GM18951 (cell line): ENCODE measurements at regions not wholly inside any gene's neighbourhood (a gene's known extent, or its start where the extent isn't known, plus 50 kb on each side); places are given as distances from the start of the nearest gene placed in this dataset.

Experiments
- POLR2A ChIP-seq: IDR thresholded peaks from 4 replicates; pipeline ENCODE4 v1.6.1; 2011; ENCODE audit warnings: mild to moderate bottlenecking; ENCODE audit not compliant: insufficient read length, insufficient read depth; ENCODE audit errors: extremely low read depth
- in situ Hi-C: fragments of 300-500 bp; cut with MboI; formaldehyde crosslinking; loops from one replicate; pipeline ENCODE4 v1.12.0; 2022; ENCODE audit warnings: low sequenced_read_pairs, mixed read lengths, inconsistent platforms; ENCODE audit not compliant: unreplicated experiment

DNA sequence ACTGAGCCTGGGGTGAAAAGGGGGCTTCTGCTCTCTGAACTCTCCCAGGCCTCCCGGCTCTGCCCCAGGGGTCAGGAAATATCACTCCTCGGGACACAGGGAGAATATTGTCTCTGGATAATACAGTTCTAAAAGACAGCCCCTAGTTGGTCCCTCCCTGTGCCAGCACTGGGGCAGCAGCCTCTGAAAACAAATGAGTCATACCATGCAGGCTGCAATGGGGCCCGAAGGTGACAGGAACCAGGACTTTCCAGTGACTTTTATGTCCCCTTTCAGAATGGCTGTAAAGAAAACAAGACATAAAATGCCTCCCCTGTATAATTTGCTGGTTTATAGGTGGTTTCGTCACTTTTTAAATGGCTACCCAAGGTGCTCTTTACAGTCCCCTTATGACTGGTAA is 360.0 kb downstream of the NPHP4 start:
- TF ChIP-seq POLR2A: no peak
- in situ Hi-C loops: no loop called here

DNA sequence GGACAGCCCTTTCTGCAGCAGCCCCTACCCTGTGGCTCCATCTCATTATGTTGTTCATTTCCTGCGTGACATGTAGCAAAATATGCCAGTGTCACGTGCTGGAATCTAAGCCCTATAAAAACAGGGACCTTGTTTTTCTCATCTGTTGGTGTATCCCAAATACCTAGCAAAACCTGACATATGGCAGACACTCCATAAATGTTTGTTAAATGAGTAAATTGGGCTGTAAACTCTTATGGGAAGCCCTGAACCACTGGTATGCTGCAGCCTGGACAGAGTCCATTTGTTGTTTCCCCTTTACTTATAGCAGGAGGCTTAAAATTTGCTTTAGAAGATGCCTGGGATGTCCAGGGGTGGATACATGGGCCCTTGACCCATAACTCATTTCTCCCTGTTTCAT is 363.8 kb downstream of the NPHP4 start:
- TF ChIP-seq POLR2A: no peak
- in situ Hi-C loops: no loop called here

DNA sequence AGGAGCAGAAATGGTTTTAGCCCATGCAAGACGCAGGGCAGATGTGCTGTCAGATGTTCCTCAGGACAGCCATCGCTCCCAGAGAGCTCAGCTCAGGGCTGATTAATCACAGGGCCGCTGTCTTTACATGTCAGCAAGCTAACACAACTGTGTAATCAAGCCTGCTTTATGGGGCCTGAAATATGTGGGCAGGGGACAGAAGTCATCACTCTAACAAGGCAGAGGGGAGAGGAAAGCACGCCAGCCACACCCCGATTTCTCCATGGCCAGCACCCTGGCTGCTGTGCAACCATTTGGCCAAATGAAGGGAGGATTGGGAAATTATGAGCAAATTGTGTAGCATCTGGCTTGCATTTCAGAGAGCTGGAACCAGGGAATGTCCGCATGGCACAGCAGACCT is 368.8 kb downstream of the NPHP4 start:
- no peak for TF ChIP-seq POLR2A

DNA sequence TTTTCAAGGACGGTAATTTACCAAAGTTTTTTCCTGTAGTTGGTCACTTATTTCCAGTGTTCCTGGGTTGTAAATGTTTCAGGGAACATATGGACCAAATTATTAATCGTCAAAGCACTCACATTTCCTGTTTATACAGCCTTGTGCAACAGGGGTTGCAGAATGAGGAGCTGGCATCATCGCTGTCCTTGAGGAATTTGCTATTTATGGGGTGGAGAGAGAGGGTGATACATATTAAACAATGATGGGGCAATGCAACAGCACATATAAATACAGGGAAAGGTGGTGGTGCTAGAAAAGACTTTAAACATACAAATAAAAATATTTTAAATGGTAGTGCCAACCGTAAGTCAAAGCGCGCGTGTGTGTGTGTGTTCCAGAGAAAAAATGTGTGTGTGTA is 369.8 kb downstream of the NPHP4 start:
- in situ Hi-C loops: no loop called here
- no peak for TF ChIP-seq POLR2A

More for the DNA sequence above, 368.8 kb downstream of the NPHP4 start:
- in situ Hi-C loops: no loop called here

DNA sequence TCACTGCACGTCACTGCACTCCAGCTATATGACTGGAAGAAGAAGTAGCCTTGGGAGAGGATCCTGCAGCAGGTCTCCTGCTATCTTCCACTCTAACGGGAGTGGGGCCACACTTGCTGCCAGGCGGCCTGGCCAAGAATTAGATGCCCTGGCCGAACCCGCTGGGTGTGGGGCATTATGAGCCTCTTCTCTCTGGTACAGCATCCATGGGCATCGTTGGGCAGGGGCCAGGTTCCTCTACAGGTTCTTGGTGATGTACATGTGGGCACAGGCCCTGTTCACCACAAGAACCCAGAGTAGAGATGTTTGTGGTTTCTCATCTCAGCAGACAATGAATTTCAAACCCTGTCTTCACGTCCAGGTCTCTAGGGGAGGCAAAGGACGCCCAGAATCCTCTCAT is 370.5 kb downstream of the NPHP4 start:
- in situ Hi-C loops: no loop called here
- no peak for TF ChIP-seq POLR2A

DNA sequence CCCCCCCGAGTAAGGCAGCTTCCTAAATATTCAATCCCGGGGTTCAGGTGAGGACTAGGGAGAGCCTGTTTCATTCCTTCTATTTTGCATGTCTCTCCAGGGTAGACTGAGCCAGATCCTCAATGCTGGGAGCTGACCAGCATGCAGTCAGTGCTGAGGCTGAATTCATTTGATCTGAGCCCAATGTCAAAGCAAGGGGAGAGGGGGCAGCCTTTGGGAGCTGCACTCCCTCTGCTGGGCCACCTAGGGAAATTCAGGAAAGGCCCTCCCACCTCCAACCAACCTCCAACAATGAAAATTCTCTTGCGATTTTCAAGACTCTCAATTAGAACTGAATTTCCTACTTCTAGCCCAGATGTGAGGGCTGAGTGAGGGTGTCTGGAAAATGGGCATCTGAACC is 371.2 kb downstream of the NPHP4 start:
- in situ Hi-C loops: no loop called here
- TF ChIP-seq POLR2A: no peak

DNA sequence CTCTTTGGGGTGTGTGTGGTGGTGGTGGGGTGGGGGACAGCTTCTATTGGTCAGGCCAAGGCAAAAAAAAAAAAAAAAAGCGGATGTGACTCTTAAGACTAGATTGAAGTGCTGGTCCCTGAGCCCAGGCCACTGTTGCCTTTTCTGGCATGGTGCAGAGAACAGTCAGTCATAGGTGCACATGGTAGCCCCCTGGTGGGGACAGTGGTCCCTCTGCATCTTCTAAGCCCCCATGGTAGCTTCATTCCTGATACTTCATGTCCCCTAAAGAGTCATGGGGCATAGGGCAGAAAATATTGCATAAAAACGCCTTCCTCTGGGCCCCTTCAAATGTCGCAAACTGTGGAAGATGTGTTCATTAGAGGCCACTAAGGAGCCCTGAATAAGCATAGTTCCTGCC is 371.8 kb downstream of the NPHP4 start:
- TF ChIP-seq POLR2A: no peak
- in situ Hi-C loops: no loop called here

DNA sequence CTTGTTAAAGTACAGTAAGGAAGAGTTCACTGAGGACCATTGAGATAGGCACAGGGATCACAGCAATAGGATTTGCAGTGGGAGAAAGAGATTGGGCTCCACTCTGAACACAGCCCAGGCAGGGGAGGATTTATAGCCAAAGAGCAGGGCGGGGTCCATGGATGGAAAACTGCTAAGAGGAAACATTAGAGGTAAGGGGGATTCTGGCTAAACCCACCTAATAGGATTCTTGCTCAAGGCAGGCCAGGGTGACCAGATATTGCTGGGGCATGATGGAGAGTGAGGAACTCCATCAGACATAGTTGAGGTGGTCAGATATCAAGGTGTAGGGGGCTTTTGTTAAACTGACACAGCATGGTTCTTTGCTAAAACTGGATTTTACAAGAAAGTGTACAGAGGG is 372.8 kb downstream of the NPHP4 start:
- in situ Hi-C loops: no loop called here
- TF ChIP-seq POLR2A: no peak

DNA sequence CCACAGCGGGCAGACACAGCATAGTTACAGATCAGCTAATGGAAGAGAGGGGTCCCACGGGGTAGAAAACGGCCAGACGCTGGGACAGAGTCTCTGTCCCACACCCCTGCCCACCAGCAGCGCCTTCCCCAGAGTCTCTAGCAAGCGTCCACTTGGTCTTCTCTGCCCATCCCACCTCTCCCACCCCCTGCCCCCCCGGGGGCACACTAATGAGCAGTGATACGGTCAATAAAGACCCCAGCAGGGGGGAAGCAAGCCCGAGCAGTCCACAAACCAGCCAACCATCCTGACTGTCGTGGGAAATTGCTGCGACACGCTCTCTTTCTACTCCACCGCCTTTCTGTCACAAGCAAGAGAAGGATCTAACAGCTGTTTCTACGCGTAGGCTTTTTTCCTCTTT is 374.7 kb downstream of the NPHP4 start:
- in situ Hi-C loops: no loop called here
- TF ChIP-seq POLR2A: no peak

DNA sequence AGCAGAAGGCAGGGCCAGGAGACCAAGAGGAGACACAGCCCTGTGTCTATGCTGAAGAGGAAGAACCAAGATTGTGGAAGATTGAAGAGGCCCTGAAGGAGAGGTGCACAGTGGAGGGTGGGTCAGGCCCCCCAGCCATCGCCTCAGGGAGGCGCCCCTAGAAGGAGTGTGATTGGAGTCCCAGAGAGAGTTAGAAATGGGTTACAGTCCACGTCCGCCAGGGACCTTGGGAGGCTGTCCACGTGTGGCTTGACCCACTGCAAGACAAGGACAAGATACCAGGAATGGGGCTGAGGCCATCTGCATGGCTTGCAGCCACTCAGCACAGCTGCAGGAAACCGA is 375.1 kb downstream of the NPHP4 start:
- TF ChIP-seq POLR2A: no peak
- in situ Hi-C loops: no loop called here

DNA sequence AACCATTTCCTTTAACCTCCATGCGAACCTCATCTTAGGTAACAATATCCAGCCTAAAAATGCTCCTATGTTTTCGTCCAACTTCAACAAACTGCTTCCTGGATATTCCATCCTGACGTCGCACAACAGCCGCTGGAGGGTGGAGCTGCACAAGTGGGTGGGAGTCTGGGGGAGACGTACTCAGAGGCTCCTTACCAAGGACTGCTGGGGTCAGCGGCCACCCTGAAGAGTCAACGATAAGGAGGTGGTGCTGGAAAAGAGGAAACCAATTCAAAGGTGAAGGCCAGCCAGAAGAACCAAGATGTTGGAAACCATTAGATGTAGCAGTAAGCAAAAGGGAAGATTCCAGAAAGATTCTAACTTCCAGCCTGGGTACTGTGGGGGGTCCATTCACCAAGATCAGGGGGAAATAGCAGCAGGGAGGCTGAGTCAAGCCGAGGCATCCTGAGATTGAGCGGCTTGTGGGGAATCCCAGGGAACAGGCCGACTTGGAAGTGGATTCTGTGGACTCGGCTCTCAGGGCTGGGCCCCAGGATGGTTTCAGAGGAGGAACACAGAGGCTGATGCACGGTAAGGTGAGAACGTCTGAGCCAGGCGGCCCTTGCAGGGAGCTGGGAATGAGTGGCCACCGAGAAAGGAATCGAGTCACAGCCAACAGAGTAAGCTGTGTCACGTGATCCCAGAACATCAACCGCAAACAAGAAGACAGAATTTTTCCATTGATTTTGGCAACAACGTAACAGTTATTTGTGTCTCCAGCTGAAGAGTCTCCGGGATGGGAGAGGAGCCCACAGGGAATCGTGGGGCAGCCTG is 375.7 kb downstream of the NPHP4 start:
- in situ Hi-C loops: no loop called here
- TF ChIP-seq POLR2A: no peak

DNA sequence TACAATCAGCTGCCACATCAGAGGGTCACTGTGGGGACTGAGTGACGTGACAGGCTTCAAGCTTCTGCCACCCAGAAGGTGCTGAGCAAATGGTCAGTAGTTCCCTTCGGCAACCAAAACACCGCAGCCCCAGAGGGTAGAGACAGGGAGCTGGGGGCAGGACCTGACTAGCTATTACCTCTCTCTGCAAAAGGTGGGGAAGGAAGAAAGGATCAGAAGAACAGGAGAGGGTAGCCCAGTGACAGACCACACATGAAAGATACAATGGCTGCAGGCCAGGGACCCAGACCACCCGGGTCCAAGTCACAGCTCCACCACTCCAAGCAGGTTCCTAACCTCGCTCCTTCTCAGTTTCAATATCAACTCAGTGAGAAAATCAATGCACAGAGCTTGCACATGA is 377.1 kb downstream of the NPHP4 start:
- no peak for TF ChIP-seq POLR2A
- in situ Hi-C loops: no loop called here

DNA sequence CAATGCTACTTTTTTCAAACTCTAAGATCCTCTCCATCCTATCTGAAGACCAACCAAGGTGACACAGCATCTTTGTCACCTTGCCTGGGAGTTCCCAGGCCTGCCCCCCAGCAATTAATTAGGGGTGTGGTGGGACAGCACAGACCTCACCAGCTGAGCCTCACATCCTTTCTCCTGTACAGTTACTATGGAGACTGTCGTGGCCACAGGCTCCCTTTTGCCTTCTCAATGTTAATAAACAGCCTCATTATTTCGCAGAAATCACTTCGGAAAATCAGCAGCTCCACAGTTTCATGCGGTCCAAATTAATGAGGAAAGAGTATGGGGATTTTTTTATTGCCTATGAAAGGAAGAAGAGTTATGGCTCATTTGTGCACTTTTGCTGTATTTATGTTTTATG is 378.3 kb downstream of the NPHP4 start:
- no peak for TF ChIP-seq POLR2A
- in situ Hi-C loops: no loop called here

DNA sequence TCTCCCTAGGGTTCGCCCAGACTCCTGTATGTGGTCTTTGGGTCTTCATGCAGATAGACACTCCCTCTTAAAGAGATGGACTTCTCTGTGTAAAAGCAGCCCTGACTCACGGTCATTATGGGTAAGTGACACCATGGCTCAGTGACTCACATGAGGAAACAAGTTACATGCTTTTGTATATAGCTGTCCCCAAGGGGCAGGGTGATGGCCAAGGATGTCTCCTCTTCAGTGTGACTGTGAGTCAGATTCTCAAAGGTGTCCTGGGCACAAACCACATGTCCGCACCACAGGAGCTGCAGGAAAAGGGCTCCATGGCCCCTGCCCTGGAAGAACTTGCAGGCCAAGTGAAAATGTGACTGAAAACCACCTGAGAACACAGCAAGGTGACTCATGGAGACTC is 380.4 kb downstream of the NPHP4 start:
- in situ Hi-C loops: no loop called here
- TF ChIP-seq POLR2A: no peak

DNA sequence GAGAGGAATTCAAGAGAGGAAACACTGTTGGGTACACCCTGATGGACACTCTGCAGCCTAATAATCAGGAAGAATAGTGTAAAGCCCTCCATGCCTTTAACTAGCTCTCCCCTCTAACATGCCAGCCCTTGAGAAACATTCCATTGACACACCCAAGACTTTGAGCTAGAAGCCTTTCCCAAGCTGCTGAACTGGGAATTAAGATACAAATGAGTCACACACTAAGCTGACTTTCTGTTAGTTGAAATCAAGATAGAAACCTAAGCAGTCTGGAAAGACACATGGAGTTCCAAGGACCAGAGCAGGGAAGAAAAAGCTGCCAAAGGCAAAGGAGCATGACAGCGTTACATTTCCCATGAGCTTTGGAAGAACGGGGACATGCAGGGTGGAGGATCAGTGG is 380.8 kb downstream of the NPHP4 start:
- TF ChIP-seq POLR2A: no peak
- in situ Hi-C loops: no loop called here
